ENCODE measurements at regions not wholly inside any gene's neighbourhood (a gene's known extent, or its start where the extent isn't known, plus 50 kb on each side); places are given as distances from the start of the nearest gene placed in this dataset.
"Not testable (repeated sequence)": the region's sequence is repeated elsewhere in the genome, so short reads cannot be mapped to it uniquely, and the experiment has no call there.

GRCh38 chr5:13212886-13213285, 731.6 kb downstream of the DNAH5 start:
- no peak for DNase-seq

- no peak for DNase-seq
Measured at GRCh38 chr5:13211064-13211463, 733.4 kb downstream of the DNAH5 start.

- DNase-seq: no peak
Measured at GRCh38 chr5:13207112-13207511, 737.4 kb downstream of the DNAH5 start.

GRCh38 chr5:13201022-13201421, 743.5 kb downstream of the DNAH5 start:
- no peak for DNase-seq

- not testable (repeated sequence) for DNase-seq
Measured at GRCh38 chr5:13198226-13198625, 746.3 kb downstream of the DNAH5 start.

- no peak for DNase-seq
Measured at GRCh38 chr5:13189532-13189931, 755.0 kb downstream of the DNAH5 start.

GRCh38 chr5:13188371-13188770, 756.1 kb downstream of the DNAH5 start:
- no peak for DNase-seq

GRCh38 chr5:13187186-13187585, 757.3 kb downstream of the DNAH5 start:
- no peak for DNase-seq

- no peak for DNase-seq
Measured at GRCh38 chr5:13186177-13186576, 758.3 kb downstream of the DNAH5 start.

GRCh38 chr5:13179407-13180087, 764.9 kb downstream of the DNAH5 start:
- DNase-seq: no peak

GRCh38 chr5:13143630-13144029, 800.9 kb downstream of the DNAH5 start:
- DNase-seq: no peak

- no peak for DNase-seq
Measured at GRCh38 chr5:13143214-13143613, 801.3 kb downstream of the DNAH5 start.

GRCh38 chr5:13133951-13134350, 810.5 kb downstream of the DNAH5 start:
- DNase-seq: no peak

- no peak for DNase-seq
Measured at GRCh38 chr5:13115476-13115875, 829.0 kb downstream of the DNAH5 start.

GRCh38 chr5:13108265-13108664, 836.2 kb downstream of the DNAH5 start:
- DNase-seq: no peak

- no peak for DNase-seq
Measured at GRCh38 chr5:13107537-13107936, 837.0 kb downstream of the DNAH5 start.

- no peak for DNase-seq
Measured at GRCh38 chr5:13081116-13081515, 863.4 kb downstream of the DNAH5 start.

- DNase-seq: not testable (repeated sequence)
Measured at GRCh38 chr5:13072936-13073335, 871.6 kb downstream of the DNAH5 start.

- DNase-seq: no peak
Measured at GRCh38 chr5:13063088-13063487, 881.4 kb downstream of the DNAH5 start.

- no peak for DNase-seq
Measured at GRCh38 chr5:13045897-13046551, 898.5 kb downstream of the DNAH5 start.

GRCh38 chr5:13034061-13034460, 910.4 kb downstream of the DNAH5 start:
- no peak for DNase-seq

- DNase-seq: no peak
Measured at GRCh38 chr5:13029211-13029610, 915.3 kb downstream of the DNAH5 start.

- DNase-seq: no peak
Measured at GRCh38 chr5:13027874-13028273, 916.6 kb downstream of the DNAH5 start.

GRCh38 chr5:13019729-13020128, 924.8 kb downstream of the DNAH5 start:
- DNase-seq: no peak

GRCh38 chr5:13003457-13003856, 941.0 kb downstream of the DNAH5 start:
- no peak for DNase-seq

All from CD4-positive, alpha-beta T cell treated with Interferon alpha-2 for 1 hour (primary cell).